ENCODE measurements at regions not wholly inside any gene's neighbourhood (a gene's known extent, or its start where the extent isn't known, plus 50 kb on each side); places are given as distances from the start of the nearest gene placed in this dataset.

DNA sequence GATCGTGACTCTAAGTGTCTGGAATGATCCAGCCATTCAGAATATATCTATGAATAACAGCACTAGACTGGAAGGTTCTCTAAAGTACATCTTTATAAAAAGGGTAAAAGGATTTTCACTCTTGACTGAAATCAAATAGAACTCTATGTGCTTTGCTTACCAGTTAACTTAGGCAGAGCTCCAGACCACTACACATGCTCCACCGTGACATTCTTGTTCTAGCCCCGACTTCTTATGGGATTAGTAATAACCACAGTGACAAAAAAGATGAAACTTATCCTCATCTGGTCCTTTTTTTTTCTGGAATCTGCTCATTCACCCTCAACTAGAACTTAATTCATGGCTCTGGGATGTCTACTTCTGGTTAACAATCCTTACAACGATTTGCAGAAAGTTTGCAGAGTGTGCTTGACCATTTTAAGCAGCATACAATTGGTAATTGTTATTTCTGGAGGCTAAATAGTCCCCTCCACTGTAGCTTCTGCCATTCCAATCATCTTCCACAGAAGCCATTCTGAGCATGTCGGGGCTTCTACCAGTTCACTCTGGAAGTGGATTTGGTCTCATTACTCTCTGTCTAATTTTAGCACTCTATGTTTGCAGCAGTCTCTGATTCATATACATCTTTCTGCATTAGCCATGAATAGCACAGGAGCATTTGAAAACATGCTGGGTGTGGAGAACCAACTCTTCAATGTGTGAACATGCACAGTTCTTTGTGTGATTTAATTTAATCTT lies 163.7 kb upstream of the CDC14C start:
- TF ChIP-seq POLR2A (IDR thresholded peaks at IDR 0.05) (no peak), EP300 (IDR thresholded peaks at IDR 0.05) (no peak)
